ENCODE measurements at regions not wholly inside any gene's neighbourhood (a gene's known extent, or its start where the extent isn't known, plus 50 kb on each side); places are given as distances from the start of the nearest gene placed in this dataset.

DNA sequence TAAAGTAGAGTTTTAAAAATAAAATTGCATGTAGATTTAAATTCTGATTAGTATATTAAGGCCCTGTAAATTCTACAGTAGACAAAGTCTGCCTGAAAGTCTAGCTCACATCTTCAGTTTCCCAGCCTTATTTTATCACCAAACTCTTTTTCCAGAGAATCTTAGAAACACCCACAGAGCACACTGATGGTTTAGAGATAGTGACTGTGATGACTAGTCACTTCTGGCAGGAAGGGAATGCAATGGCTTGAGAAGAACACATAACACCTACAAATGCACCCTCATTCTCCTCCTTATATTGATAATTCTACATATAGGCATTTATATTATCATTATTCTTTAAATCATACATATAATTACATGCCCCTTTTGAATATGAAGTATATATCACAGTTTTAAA lies 232.9 kb downstream of the ARAP2 start:
- no peak overlapping the region for H3K4me3 Mint-ChIP-seq (ENCODE audit: low read depth, unreplicated experiment)
- no peaks in the 10 kb centered on the region for H3K4me1 Mint-ChIP-seq (ENCODE audit: low read depth, unreplicated experiment)
- no peaks in the 10 kb centered on the region for H3K9me3 Mint-ChIP-seq (ENCODE audit: low read depth, unreplicated experiment)
- intact Hi-C loops (cut with micrococcal nuclease; ENCODE audit: unreplicated experiment) = no loop called here
- BruUV-seq (replicated peaks) = no TSS peak
- TF ChIP-seq, protein P1, sequence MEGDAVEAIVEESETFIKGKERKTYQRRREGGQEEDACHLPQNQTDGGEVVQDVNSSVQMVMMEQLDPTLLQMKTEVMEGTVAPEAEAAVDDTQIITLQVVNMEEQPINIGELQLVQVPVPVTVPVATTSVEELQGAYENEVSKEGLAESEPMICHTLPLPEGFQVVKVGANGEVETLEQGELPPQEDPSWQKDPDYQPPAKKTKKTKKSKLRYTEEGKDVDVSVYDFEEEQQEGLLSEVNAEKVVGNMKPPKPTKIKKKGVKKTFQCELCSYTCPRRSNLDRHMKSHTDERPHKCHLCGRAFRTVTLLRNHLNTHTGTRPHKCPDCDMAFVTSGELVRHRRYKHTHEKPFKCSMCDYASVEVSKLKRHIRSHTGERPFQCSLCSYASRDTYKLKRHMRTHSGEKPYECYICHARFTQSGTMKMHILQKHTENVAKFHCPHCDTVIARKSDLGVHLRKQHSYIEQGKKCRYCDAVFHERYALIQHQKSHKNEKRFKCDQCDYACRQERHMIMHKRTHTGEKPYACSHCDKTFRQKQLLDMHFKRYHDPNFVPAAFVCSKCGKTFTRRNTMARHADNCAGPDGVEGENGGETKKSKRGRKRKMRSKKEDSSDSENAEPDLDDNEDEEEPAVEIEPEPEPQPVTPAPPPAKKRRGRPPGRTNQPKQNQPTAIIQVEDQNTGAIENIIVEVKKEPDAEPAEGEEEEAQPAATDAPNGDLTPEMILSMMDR (IDR thresholded peaks at IDR 0.05; ENCODE audit: unreplicated experiment) = no peak
- H3K27ac Mint-ChIP-seq (ENCODE audit: unreplicated experiment) = no peak overlapping the region
- no peaks in the 10 kb centered on the region for H3K36me3 Mint-ChIP-seq (ENCODE audit: insufficient read depth, unreplicated experiment)
- no peaks in the 10 kb centered on the region for H3K27me3 Mint-ChIP-seq (ENCODE audit: unreplicated experiment)
- CTCF ChIA-PET = no interaction called here
- DNase-seq = no peak

DNA sequence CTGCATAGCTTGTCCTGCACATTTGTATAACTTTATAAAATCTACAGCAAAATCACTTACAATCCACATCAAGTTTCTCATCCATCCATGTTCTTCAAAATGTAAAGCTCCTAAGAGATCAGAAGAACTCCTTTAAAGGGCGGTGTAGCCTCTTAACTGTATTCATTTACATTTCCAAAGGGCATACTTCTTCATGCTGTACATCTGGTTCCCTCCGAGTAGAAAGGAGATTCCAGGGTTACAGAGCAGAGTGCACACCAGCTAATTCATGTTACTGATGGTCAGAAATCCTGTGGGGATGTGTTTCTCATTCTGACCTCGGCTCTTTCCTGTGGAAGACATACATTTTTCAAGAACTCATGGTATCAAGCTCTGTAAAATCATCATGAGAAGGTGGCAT lies 231.8 kb downstream of the ARAP2 start:
- CTCF ChIA-PET = no interaction called here
- Mint-ChIP-seq H3K27me3 (ENCODE audit: unreplicated experiment) (no peaks in the 10 kb centered on the region), H3K36me3 (ENCODE audit: insufficient read depth, unreplicated experiment) (no peaks in the 10 kb centered on the region), H3K4me3 (ENCODE audit: low read depth, unreplicated experiment) (no peak overlapping the region), H3K27ac (ENCODE audit: unreplicated experiment) (no peak overlapping the region), H3K9me3 (ENCODE audit: low read depth, unreplicated experiment) (no peaks in the 10 kb centered on the region), H3K4me1 (ENCODE audit: low read depth, unreplicated experiment) (no peaks in the 10 kb centered on the region)
- no peak for DNase-seq
- intact Hi-C loops (cut with micrococcal nuclease; ENCODE audit: unreplicated experiment) = no loop called here
- TF ChIP-seq, protein P1 (IDR thresholded peaks at IDR 0.05; ENCODE audit: unreplicated experiment) = no peak
- BruUV-seq (replicated peaks) = no TSS peak

DNA sequence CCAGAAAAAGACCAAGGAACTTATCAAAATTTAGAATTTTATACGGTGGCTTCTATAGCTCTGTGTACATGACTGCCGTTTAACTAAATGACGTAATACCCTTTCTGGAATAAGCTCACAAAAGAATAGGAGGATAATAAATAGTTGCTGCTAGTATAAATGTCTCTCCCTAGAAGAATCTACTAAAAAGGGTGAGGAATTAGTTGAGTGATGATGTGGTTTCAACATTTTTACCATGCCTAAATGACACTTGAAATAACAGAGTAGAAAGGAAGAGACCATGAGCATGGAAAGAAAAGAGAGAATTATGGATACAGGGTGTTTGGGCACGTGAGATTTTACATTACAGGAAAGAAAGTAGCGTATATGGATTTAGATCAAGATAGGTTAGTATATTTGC lies 231.1 kb downstream of the ARAP2 start:
- DNase-seq = no peak
- H3K27me3 Mint-ChIP-seq (ENCODE audit: unreplicated experiment) = no peaks in the 10 kb centered on the region
- intact Hi-C loops (cut with micrococcal nuclease; ENCODE audit: unreplicated experiment) = no loop called here
- no peak overlapping the region for H3K4me3 Mint-ChIP-seq (ENCODE audit: low read depth, unreplicated experiment)
- CTCF ChIA-PET = no interaction called here
- H3K27ac Mint-ChIP-seq (ENCODE audit: unreplicated experiment) = no peak overlapping the region
- no peaks in the 10 kb centered on the region for H3K4me1 Mint-ChIP-seq (ENCODE audit: low read depth, unreplicated experiment)
- no peaks in the 10 kb centered on the region for H3K36me3 Mint-ChIP-seq (ENCODE audit: insufficient read depth, unreplicated experiment)
- H3K9me3 Mint-ChIP-seq (ENCODE audit: low read depth, unreplicated experiment) = no peaks in the 10 kb centered on the region
- TF ChIP-seq, protein P1 (IDR thresholded peaks at IDR 0.05; ENCODE audit: unreplicated experiment) = no peak
- BruUV-seq (replicated peaks) = no TSS peak

Measured in Calu3 (cell line).